PC-3 (cell line): ENCODE measurements at regions not wholly inside any gene's neighbourhood (a gene's known extent, or its start where the extent isn't known, plus 50 kb on each side); places are given as distances from the start of the nearest gene placed in this dataset.

ENCODE experiments used
- CTCF ChIP-seq: fragments of 300-600 bp; sonication (generic); conservative IDR thresholded peaks from 2 replicates; pipeline ENCODE4 v1.5.1; 2017; ENCODE audit warnings: antibody characterized with exemption, low read depth, mild to moderate bottlenecking, low read length
- EZH2phosphoT487 ChIP-seq: fragments of 300-600 bp; sonication (generic); IDR thresholded peaks from 2 replicates; pipeline ENCODE4 v1.6.1; 2018; ENCODE audit warnings: mild to moderate bottlenecking, antibody characterized with exemption, low read length, borderline replicate concordance

- TF ChIP-seq EZH2phosphoT487: no peak
- no peak for TF ChIP-seq CTCF
Measured at GRCh38 chr3:148464246-148464645, 233.5 kb upstream of the AGTR1 start.
